ENCODE measurements at regions not wholly inside any gene's neighbourhood (a gene's known extent, or its start where the extent isn't known, plus 50 kb on each side); places are given as distances from the start of the nearest gene placed in this dataset.

DNA sequence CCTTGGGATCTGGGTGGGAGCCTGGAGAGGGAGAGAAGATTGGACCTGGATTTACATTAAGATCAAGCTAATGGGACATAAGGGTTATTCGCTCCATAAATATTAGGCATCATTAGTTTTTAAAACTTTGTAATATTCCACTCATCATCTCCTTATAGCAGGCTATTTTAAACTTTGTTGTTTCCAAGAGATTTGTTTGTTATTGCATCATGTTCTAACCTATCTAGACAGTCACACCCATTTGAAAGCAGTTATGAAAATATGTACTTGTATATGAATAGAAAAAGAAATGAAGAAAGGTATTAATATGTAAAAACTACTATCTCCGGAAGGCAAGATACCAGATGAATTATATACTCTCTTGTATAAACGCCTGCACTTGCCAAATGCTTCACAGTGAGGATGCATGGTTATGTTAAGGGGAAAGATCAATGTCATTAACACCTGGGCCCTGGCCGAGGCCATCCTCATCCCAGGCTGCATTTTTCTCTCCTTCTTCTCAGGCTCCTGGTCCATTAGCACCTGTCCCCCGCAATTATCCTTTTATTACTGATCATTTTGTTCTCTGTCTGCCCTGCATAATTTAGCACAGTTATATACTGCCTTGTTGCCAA lies 468.2 kb downstream of the MATN1 start:
- TF ChIP-seq EP300 (IDR thresholded peaks at IDR 0.05): no peak
- TF ChIP-seq CHD4 (IDR thresholded peaks at IDR 0.05; ENCODE audit: borderline replicate concordance): no peak
- no peak for TF ChIP-seq POLR2A (IDR thresholded peaks at IDR 0.05; ENCODE audit: low read length)
- TF ChIP-seq MAZ (IDR thresholded peaks at IDR 0.05; ENCODE audit: borderline replicate concordance, low read depth, low read length): no peak
- TF ChIP-seq NPAS2 (CRISPR knock-in tag; IDR thresholded peaks at IDR 0.05; ENCODE audit: borderline replicate concordance): no peak
- no peak for TF ChIP-seq HDAC2 (IDR thresholded peaks at IDR 0.05)
- no peak for TF ChIP-seq TFCP2L1 (CRISPR knock-in tag; IDR thresholded peaks at IDR 0.05)
- TF ChIP-seq FOXS1 (CRISPR knock-in tag; IDR thresholded peaks at IDR 0.05): no peak
- no peak for TF ChIP-seq MYC (IDR thresholded peaks at IDR 0.05; ENCODE audit: borderline replicate concordance, low read length)
- TF ChIP-seq, protein P1, sequence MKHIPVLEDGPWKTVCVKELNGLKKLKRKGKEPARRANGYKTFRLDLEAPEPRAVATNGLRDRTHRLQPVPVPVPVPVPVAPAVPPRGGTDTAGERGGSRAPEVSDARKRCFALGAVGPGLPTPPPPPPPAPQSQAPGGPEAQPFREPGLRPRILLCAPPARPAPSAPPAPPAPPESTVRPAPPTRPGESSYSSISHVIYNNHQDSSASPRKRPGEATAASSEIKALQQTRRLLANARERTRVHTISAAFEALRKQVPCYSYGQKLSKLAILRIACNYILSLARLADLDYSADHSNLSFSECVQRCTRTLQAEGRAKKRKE (CRISPR knock-in tag; IDR thresholded peaks at IDR 0.05; ENCODE audit: low read depth): no peak
- no peak for TF ChIP-seq MAFK (IDR thresholded peaks at IDR 0.05; ENCODE audit: partially characterized antibody)
- no peak for TF ChIP-seq SMC3 (IDR thresholded peaks at IDR 0.05)
- TF ChIP-seq POLR2AphosphoS2 (conservative IDR thresholded peaks at IDR 0.05; ENCODE audit: low read length): no peak
- TF ChIP-seq HOXB13 (CRISPR knock-in tag; IDR thresholded peaks at IDR 0.05; ENCODE audit: low read depth): no peak
- TF ChIP-seq, protein P2, sequence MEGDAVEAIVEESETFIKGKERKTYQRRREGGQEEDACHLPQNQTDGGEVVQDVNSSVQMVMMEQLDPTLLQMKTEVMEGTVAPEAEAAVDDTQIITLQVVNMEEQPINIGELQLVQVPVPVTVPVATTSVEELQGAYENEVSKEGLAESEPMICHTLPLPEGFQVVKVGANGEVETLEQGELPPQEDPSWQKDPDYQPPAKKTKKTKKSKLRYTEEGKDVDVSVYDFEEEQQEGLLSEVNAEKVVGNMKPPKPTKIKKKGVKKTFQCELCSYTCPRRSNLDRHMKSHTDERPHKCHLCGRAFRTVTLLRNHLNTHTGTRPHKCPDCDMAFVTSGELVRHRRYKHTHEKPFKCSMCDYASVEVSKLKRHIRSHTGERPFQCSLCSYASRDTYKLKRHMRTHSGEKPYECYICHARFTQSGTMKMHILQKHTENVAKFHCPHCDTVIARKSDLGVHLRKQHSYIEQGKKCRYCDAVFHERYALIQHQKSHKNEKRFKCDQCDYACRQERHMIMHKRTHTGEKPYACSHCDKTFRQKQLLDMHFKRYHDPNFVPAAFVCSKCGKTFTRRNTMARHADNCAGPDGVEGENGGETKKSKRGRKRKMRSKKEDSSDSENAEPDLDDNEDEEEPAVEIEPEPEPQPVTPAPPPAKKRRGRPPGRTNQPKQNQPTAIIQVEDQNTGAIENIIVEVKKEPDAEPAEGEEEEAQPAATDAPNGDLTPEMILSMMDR (IDR thresholded peaks at IDR 0.05): no peak
- no peak for TF ChIP-seq RNF2 (IDR thresholded peaks at IDR 0.05; ENCODE audit: borderline replicate concordance, low read depth)
- no peak for TF ChIP-seq RARB (CRISPR knock-in tag; IDR thresholded peaks at IDR 0.05)
- no peak for TF ChIP-seq CBX2 (IDR thresholded peaks at IDR 0.05; ENCODE audit: borderline replicate concordance, low read depth)

DNA sequence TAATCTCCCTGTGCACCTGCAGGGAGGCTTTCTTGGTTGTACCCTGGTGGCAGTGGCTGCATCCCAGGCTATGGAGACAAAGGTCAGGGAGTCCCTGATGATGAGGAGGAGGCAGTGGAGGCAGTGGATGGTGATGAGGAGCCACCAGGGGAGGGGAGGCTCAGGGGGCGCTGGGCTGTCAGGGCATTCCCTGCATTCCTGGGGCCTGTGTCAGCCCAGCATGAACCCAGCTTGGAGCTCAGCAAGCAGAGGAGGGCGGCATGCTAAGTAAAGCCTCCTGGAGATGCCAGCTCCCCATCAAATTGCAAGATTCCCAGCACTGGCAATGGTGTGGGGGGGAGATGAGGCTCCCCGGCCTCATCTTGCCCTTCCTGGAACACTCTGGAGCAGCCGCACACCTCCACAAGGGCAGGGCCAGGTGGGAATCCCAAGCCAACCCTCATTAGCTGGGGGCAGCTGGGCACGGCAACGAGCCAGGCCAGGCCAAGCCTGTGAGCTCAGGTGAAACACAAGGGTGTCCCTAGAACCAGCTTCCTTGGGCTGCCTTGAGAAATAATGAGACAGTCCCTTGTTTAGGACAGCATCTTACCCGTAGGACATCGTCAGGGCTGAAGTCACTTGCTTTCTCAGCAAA lies 469.5 kb downstream of the MATN1 start:
- DNase-seq (ENCODE audit: low read depth in 1 of 2, low spot score in 1 of 2) (no peak), ATAC-seq (no peak), FAIRE-seq (no peak)
- H3K4me1 ChIP-seq: no peaks in the 10 kb centered on the region
- WGBS (ENCODE audit: missing lambda C conversion rate): 58% methylated on average over 5 of the region's 8 CpGs
- ChIA-PET CTCF (interaction anchor here (0.7 kb wide), 1 partner anchor 126 kb away, joined by 3 read pairs; no protein-coding TSS in a partner anchor), POLR2A (no interaction called here)
- no peak overlapping the region for H3K4me2 ChIP-seq
- TF ChIP-seq, protein P3, sequence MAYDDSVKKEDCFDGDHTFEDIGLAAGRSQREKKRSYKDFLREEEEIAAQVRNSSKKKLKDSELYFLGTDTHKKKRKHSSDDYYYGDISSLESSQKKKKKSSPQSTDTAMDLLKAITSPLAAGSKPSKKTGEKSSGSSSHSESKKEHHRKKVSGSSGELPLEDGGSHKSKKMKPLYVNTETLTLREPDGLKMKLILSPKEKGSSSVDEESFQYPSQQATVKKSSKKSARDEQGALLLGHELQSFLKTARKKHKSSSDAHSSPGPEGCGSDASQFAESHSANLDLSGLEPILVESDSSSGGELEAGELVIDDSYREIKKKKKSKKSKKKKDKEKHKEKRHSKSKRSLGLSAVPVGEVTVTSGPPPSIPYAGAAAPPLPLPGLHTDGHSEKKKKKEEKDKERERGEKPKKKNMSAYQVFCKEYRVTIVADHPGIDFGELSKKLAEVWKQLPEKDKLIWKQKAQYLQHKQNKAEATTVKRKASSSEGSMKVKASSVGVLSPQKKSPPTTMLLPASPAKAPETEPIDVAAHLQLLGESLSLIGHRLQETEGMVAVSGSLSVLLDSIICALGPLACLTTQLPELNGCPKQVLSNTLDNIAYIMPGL (CRISPR knock-in tag; IDR thresholded peaks at IDR 0.05; ENCODE audit: borderline replicate concordance): no peak
- TF ChIP-seq TP53 (CRISPR knock-in tag; IDR thresholded peaks at IDR 0.05) (no peak), FOSL2 (IDR thresholded peaks at IDR 0.05) (no peak), FOSL2 (CRISPR knock-in tag; IDR thresholded peaks at IDR 0.05) (no peak), ZNF302 (CRISPR knock-in tag; IDR thresholded peaks at IDR 0.05) (no peak)
- no peak overlapping the region for H3K27ac ChIP-seq
- H3K9me3 ChIP-seq: no peaks in the 10 kb centered on the region
- no peak overlapping the region for H3K4me3 ChIP-seq

More for the DNA sequence above, 468.2 kb downstream of the MATN1 start:
- ATAC-seq (no peak), FAIRE-seq (no peak), DNase-seq (ENCODE audit: low read depth in 1 of 2, low spot score in 1 of 2) (no peak)
- Histone ChIP-seq H3K4me3 (no peak overlapping the region), H3K4me2 (no peak overlapping the region), H3K4me1 (no peaks in the 10 kb centered on the region), H3K9me3 (no peaks in the 10 kb centered on the region), H3K27ac (no peak overlapping the region)
- POLR2A ChIA-PET: no interaction called here
- CTCF ChIA-PET: no interaction called here
- WGBS (ENCODE audit: missing lambda C conversion rate): 26% methylated on average over 5 of the region's 5 CpGs
